AG04449 (cell line): ENCODE measurements at regions not wholly inside any gene's neighbourhood (a gene's known extent, or its start where the extent isn't known, plus 50 kb on each side); places are given as distances from the start of the nearest gene placed in this dataset.

Experiments
- CTCF ChIA-PET: fragments of 350-600 bp; formaldehyde crosslinking; extraction: SDS; loops from one replicate; lab custom pipeline; 2021; ENCODE audit warnings: antibody characterized with exemption; lab: Yijun Ruan, JAX
- POLR2A ChIA-PET: fragments of 400-600, 350-600 bp; formaldehyde crosslinking; extraction: SDS; loops from one replicate; lab custom pipeline; 2020; ENCODE audit warnings: antibody characterized with exemption, inconsistent platforms; lab: Yijun Ruan, JAX
- DNase-seq: peaks from one replicate; pipeline ENCODE4 v3.0.0-alpha.2; 2010; ENCODE audit warnings: low read depth, low spot score
- H3K4me3 ChIP-seq: 2 replicates; pipeline ENCODE4 v1.5.1; 2011; ENCODE audit warnings: low read depth, mild to moderate bottlenecking, control low read depth, low read length
- CTCF ChIP-seq: IDR thresholded peaks from one replicate; pipeline ENCODE4 v1.5.1; 2011; ENCODE audit warnings: mild to moderate bottlenecking, moderate library complexity, low read length, control low read depth, inconsistent platforms; ENCODE audit not compliant: insufficient read depth; ENCODE audit errors: missing control alignments

GRCh38 chr13:88051746-88052482, 380.7 kb downstream of the SLITRK5 start:
- no peak for TF ChIP-seq CTCF
- H3K4me3 ChIP-seq, result no peak overlapping the region
- CTCF ChIA-PET, result no interaction called here
- no peak for DNase-seq
- POLR2A ChIA-PET, result no interaction called here

GRCh38 chr13:88063741-88064140, 392.6 kb downstream of the SLITRK5 start:
- POLR2A ChIA-PET, result no interaction called here
- H3K4me3 ChIP-seq, result no peak overlapping the region
- no peak for DNase-seq
- CTCF ChIA-PET, result no interaction called here
- TF ChIP-seq CTCF, result no peak

GRCh38 chr13:88066847-88067246, 395.7 kb downstream of the SLITRK5 start:
- CTCF ChIA-PET, result no interaction called here
- TF ChIP-seq CTCF, result no peak
- no peak overlapping the region for H3K4me3 ChIP-seq
- POLR2A ChIA-PET, result no interaction called here
- DNase-seq, result no peak

- H3K4me3 ChIP-seq, result no peak overlapping the region
- ChIA-PET POLR2A (no interaction called here), CTCF (no interaction called here)
- no peak for DNase-seq
- no peak for TF ChIP-seq CTCF
Observed at GRCh38 chr13:88068316-88068715, 397.1 kb downstream of the SLITRK5 start.

- POLR2A ChIA-PET, result no interaction called here
- DNase-seq, result no peak
- no peak for TF ChIP-seq CTCF
- CTCF ChIA-PET, result no interaction called here
- no peak overlapping the region for H3K4me3 ChIP-seq
Observed at GRCh38 chr13:88068975-88069374, 397.8 kb downstream of the SLITRK5 start.

- POLR2A ChIA-PET, result no interaction called here
- no peak for DNase-seq
- TF ChIP-seq CTCF, result no peak
- H3K4me3 ChIP-seq, result no peak overlapping the region
- CTCF ChIA-PET, result no interaction called here
Observed at GRCh38 chr13:88071371-88071770, 400.2 kb downstream of the SLITRK5 start.
